PFSK-1 (cell line): ENCODE measurements at regions not wholly inside any gene's neighbourhood (a gene's known extent, or its start where the extent isn't known, plus 50 kb on each side); places are given as distances from the start of the nearest gene placed in this dataset.

Experiments
- FOXP2 ChIP-seq: optimal IDR thresholded peaks from 2 replicates; pipeline ENCODE3; 2011; ENCODE audit warnings: borderline replicate concordance, control low read depth, inconsistent platforms; ENCODE audit not compliant: insufficient read depth; ENCODE audit errors: extremely low read length, extremely low read depth
- POLR2AphosphoS5 ChIP-seq: IDR thresholded peaks from 2 replicates; pipeline ENCODE4 v1.6.1; 2012; ENCODE audit warnings: low read depth, mild to moderate bottlenecking, control low read depth, low read length, moderate library complexity
- SIN3A ChIP-seq: IDR thresholded peaks from 2 replicates; pipeline ENCODE4 v1.6.1; 2012; ENCODE audit warnings: mild to moderate bottlenecking, low read length, moderate library complexity, borderline replicate concordance; ENCODE audit not compliant: insufficient read depth
- TAF1 ChIP-seq: IDR thresholded peaks from 2 replicates; pipeline ENCODE4 v1.6.1; 2012; ENCODE audit warnings: low read length, control low read depth, borderline replicate concordance; ENCODE audit not compliant: insufficient read depth
- TF ChIP-seq, protein P1 (sequence below), 2 experiments: IDR thresholded peaks; 2 replicates each; pipeline versions ENCODE4 v1.6.1 to v1.8.0; 2011 to 2012; ENCODE audit warnings: low read depth in 2 of 2, low read length in 2 of 2, control low read depth in 1 of 2, inconsistent platforms in 1 of 2, mild to moderate bottlenecking in 1 of 2, moderate library complexity in 1 of 2; ENCODE audit not compliant: insufficient read depth in 1 of 2

DNA sequence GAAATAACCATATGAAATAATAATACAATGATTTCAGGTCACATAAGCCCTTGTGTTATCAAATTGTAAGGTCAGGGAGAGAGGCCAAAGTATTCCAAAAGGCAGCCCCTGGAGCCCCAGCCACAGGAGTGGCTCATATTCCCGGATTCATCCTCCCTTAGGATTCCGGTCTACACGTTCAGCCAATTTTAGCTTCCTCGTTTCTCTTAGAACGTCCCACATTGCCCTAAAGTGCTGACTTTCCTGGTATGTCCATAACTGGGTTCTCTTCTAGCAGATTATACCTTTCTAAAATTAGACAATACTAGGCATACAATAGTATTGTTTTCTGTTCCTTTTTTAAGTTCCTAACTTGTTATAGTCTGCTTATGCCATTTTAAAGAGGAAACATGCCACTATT, 192.7 kb upstream of the NOX3 start:
- TF ChIP-seq POLR2AphosphoS5 (no peak), FOXP2 (no peak), TAF1 (no peak), SIN3A (no peak)
- TF ChIP-seq, protein P1, sequence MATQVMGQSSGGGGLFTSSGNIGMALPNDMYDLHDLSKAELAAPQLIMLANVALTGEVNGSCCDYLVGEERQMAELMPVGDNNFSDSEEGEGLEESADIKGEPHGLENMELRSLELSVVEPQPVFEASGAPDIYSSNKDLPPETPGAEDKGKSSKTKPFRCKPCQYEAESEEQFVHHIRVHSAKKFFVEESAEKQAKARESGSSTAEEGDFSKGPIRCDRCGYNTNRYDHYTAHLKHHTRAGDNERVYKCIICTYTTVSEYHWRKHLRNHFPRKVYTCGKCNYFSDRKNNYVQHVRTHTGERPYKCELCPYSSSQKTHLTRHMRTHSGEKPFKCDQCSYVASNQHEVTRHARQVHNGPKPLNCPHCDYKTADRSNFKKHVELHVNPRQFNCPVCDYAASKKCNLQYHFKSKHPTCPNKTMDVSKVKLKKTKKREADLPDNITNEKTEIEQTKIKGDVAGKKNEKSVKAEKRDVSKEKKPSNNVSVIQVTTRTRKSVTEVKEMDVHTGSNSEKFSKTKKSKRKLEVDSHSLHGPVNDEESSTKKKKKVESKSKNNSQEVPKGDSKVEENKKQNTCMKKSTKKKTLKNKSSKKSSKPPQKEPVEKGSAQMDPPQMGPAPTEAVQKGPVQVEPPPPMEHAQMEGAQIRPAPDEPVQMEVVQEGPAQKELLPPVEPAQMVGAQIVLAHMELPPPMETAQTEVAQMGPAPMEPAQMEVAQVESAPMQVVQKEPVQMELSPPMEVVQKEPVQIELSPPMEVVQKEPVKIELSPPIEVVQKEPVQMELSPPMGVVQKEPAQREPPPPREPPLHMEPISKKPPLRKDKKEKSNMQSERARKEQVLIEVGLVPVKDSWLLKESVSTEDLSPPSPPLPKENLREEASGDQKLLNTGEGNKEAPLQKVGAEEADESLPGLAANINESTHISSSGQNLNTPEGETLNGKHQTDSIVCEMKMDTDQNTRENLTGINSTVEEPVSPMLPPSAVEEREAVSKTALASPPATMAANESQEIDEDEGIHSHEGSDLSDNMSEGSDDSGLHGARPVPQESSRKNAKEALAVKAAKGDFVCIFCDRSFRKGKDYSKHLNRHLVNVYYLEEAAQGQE (IDR thresholded peaks at IDR 0.05; ENCODE audit: insufficient read depth in 1 of 2, low read depth in 2 of 2, low read length in 2 of 2), result no peak

DNA sequence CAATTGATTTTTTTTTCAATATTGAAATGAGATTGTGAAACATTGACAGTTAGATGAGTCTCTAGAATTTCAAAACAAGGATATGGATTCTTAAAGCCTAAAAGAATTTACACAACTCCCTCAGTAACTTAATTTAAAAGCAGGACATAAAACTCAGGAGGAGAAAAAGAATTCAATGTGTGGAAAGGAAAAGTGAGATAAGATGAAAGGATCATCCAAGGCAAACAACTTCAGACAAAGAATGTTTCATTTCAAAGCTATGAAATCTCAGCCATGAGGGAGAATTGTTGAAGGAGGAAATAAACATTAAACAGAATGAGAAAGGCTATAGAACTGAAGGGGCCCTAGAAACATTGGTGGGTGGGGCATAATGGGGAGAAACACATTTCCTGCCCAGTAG, 191.7 kb upstream of the NOX3 start:
- TF ChIP-seq, protein P1 (IDR thresholded peaks at IDR 0.05; ENCODE audit: insufficient read depth in 1 of 2, low read depth in 2 of 2, low read length in 2 of 2), result no peak

DNA sequence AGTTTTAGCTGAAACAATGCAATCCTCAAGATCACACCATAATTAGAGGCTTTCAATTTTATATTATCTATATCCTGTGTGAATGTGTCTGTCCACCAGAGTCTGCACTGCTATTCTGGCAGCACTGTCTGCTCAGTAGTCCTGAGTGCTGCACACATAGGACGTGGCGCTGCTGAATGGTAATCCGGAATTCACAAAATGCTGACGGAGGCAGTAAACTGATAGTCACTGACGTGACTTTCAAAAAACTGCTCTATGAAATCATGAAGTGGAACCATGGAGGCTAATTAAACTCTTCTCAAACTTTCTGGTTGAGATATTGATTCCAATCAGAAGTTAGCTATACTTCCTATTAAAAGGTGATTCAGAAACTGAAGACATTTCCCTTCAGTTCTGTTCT, 190.8 kb upstream of the NOX3 start:
- TF ChIP-seq SIN3A, result no peak
- TF ChIP-seq FOXP2, result no peak
- TF ChIP-seq POLR2AphosphoS5, result no peak

DNA sequence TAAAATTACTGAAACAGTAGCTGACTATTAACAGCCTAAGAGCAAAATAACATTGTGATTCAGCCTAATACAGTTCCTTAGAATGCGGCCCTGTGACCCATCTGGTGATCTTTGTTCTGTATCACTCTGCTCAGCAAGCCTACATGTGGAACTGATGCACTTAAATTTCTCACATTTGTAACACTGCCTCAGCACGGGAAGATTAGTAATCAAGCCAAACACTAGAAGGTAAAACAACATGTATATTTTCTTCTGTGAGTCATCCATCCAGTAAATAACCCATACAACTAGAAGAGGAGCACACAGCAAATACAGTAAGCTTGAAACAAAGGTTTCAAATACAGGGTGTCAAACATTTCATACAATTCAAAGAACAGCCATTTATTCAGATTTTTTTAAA, 189.7 kb upstream of the NOX3 start:
- no peak for TF ChIP-seq TAF1
- TF ChIP-seq, protein P1 (IDR thresholded peaks at IDR 0.05; ENCODE audit: insufficient read depth in 1 of 2, low read depth in 2 of 2, low read length in 2 of 2), result no peak
- no peak for TF ChIP-seq FOXP2
- TF ChIP-seq SIN3A, result no peak
- no peak for TF ChIP-seq POLR2AphosphoS5

DNA sequence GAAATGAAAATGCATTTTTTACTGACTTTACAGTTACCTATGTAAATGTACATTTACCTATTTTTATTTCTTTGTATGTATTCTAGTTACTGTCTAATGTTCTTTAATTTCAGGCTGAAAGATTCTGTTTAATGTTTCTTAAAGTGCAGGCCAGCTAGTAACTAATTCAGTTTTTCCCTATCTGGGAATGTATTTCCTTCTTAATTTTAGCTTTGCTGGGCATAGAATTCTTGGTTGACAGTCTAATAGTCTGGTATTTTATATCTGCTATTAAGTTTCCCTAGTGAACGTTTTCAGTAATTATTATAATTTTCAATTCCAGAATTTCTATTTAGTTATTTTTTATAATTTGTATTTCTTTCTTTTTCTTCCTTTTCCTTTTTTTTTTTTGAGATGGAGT, 186.0 kb upstream of the NOX3 start:
- TF ChIP-seq SIN3A, result no peak
- no peak for TF ChIP-seq POLR2AphosphoS5
- TF ChIP-seq, protein P1 (IDR thresholded peaks at IDR 0.05; ENCODE audit: insufficient read depth in 1 of 2, low read depth in 2 of 2, low read length in 2 of 2), result no peak
- TF ChIP-seq FOXP2, result no peak
- no peak for TF ChIP-seq TAF1
